ENCODE measurements at regions not wholly inside any gene's neighbourhood (a gene's known extent, or its start where the extent isn't known, plus 50 kb on each side); places are given as distances from the start of the nearest gene placed in this dataset.
"Not testable (repeated sequence)": the region's sequence is repeated elsewhere in the genome, so short reads cannot be mapped to it uniquely, and the experiment has no call there.

DNA sequence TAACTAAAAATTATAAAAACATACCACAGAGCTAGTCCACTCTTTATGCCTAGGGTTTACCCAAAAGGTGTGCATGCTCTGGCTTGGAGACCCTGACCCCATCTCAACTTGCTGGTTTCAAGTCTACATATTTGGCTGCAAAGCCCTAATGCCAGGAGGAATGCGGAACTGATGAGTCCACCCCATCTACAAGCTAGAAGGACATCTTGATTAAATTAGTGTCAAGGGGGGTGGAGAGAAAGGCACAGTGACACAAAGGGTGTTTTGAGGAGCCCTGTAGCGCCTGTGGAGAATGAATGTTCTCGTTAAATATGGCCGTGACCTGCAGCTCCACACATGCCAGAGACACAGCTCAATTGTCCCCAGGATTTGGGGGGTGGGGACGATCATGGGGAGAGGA is 104.1 kb upstream of the IKBKE start:
- DNase-seq: not testable (repeated sequence)

DNA sequence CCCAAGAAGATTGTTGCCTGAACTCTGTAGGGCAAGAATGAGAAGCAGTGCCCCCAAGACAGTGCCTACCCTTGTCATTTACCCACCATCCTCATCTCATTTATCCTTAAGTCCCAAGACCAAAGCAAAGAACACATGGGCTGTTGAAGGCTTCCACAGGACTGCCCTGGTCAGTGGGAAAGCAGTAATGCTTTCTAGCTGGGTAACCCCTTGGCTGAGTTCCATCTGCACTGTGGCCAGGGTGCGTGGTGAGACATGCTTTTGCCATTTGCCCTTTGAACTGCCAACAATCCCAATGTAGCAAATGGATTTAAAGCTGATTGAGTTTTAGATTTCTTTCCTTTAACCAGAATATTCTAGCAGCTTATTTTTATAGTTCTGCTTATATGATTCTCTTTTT is 103.5 kb upstream of the IKBKE start:
- DNase-seq: not testable (repeated sequence)

DNA sequence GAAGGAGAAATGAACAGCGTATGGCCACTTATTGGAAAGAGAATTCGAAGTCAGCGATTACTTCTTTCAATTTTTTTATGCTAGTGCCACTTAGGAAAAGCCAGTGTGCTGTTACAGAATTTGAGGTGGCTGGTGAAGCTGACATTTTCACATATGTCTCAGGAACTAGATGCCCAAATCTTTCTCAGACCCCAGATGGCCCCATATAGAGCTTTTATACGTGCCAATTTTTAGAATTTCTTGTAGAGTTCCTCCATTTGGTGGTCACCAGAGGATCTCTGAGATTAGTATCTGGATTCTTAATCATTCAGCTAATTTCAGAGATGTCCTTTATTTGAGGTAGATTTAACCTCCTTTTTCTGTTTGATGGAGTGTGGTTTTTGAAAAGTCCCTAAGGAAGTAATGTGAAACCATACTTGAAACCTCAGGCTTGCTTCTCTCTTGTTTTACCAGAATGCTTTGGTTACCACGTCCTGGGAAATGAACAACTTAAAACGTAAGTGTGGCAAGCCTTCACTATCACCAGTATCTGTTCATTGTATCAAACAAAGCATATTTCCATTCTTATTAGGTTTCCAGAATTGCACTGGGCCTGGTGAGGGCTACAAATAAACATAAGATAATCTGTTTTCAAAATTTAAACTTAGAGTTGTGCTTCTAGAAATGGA is 102.2 kb upstream of the IKBKE start:
- DNase-seq: not testable (repeated sequence)

- DNase-seq: not testable (repeated sequence)
These were observed 95.6 kb upstream of the IKBKE start for GRCh38 chr1:206374725-206375124.

- not testable (repeated sequence) for DNase-seq
These were observed 94.7 kb upstream of the IKBKE start for GRCh38 chr1:206375552-206375951.

DNA sequence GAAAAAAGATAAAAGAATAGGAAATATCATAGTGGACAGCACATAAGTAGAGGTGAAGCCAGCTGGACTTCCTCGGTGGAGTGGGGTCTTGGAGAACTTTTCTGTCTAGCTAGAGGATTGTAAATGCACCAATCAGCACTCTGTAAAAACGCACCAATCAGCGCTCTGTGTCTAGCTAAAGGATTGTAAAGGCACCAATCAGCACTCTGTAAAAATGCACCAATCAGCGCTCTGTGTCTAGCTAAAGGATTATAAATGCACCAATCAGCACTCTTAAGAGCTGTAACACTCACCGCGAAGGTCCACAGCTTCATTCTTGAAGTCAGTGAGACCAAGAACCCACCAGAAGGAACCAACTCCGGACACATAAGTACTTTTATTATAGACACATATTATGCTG is 91.8 kb upstream of the IKBKE start:
- not testable (repeated sequence) for DNase-seq

DNA sequence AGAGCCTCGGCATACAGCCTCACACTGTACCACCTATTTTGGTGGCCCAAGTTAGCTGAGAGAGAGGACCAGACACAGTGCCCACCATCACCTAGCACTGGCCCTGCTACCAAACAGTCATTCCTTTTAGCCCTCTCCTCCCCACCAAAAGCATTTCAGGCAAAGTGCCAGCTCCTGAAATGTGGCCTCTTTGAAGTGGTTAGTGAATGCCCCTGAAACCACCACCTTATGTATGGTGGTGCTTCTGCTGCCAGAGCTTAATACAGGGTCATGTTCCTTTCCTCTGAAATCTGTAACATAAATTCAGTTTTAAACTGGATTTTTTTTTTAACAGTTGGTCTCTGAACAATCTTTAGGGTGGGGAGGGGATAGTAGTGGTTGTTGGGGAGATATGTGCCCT is 91.0 kb upstream of the IKBKE start:
- DNase-seq: not testable (repeated sequence)

DNA sequence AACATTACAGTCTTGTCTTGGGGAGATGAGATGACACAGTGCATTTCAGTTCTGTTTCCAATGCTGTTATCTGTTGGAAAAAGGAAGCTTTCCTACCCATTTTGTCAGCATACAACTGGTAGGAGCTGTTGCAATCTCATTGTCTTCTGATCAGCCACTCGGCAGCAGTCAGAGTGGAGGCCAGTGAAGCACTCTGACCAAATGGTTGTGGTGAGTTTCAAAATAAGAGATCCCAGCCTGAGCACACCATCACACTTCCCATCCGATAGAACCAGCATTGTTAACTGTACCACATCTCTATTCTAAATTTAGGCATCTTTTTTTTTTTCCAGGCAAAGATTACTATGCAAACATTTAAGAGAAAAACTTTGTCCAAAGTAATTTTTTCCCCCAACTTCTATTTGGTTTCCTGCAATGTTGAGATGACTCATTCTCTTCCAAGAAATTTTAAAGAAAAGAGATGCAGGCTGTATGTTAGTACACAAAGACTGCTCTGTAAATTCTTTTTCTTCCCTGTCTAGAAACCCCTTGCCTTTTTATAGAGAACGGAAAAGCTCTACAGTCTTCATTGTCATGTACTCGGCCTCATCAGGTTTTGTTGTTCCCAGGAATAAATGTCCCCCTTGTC is 90.0 kb upstream of the IKBKE start:
- not testable (repeated sequence) for DNase-seq

DNA sequence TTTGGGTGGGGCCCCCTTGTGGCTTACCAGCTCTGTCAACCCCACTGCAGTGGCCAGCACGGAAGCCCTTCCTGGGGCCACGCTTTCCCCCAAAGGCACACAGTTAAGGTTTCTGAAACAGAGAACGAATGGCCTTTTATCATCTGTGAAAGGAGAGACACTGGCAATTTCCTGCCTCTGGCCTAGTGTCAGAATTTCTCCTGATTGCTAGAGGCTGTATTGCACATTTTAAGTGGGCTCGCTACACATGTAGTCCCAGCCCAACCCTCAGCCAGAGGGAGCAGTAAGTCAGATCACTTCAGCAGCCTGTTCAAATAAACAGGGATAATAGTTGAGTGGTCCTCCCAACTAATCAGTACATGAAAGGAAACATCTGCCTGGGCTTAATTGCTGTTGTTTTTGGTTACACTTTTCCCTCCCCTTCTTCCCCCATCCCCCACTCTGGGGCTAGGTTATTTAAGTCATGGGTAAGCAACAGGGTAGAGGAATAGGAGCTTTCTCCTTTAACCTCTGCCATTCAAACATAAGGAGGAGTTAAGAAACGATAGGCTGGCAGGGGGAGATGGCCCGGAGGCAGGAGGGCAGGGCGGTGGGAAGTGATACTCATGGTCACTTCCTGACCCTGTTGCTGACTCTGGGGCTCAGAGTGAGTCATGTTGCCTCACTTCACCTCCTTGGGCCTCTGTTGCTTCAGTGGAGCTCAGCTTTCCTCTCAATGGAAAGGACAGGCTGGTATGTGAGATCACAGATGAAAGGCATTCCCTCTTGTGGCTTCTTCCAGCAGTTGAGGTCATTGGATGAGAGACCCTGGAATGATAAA is 89.3 kb upstream of the IKBKE start:
- peak; percentile 66 to 90 (median 66) for DNase-seq

- peak in 2 of 3 experiments; percentile 6 to 55 for DNase-seq
These were observed 86.1 kb upstream of the IKBKE start for GRCh38 chr1:206384029-206384807.

GRCh38 chr1:206384891-206385290 is 85.4 kb upstream of the IKBKE start:
- peak in 1 of 3 experiments; percentile 30 for DNase-seq

GRCh38 chr1:206387631-206388030 is 82.6 kb upstream of the IKBKE start:
- DNase-seq: not testable (repeated sequence)

DNA sequence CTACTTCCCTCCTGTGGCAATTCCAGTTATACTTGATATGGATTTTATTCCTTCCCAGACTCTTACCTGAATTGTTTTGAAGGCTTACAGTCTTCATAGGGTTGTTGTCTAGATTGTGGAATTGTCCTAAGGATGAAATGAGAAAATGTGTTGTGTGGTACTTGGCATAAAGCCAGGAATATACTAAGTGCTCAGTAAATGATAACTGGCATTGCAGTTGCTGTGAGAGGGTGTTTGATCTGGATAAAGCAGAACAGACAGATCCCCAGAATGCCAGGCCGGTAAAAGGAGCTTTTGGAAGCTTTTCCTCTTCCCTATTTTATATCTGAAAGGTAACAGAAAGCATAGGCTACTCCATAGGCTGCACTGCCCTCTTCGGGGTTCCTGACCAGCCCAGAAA is 78.4 kb upstream of the IKBKE start:
- DNase-seq: not testable (repeated sequence)

DNA sequence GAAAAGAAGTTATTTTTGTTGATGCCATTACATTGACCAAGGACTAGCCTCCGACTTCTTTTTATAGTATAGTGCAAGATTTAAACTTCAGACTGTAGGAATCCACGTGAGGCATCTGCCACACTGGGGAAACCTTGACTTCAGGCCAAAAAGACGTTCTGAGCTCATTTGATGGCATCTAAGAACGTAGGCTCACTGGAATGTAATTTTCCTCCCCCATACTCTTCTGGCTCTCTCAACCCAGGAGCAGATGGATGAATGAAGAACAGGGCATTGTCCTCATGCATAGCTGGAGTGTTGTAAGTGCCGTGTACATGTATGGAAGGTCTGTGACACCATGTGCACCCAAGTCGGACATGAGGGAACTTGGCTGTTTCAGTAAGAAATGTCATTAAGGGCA is 72.8 kb upstream of the IKBKE start:
- not testable (repeated sequence) for DNase-seq

- not testable (repeated sequence) for DNase-seq
These were observed 72.0 kb upstream of the IKBKE start for GRCh38 chr1:206398261-206398660.

- not testable (repeated sequence) for DNase-seq
These were observed 66.5 kb upstream of the IKBKE start for GRCh38 chr1:206403612-206404307.

DNA sequence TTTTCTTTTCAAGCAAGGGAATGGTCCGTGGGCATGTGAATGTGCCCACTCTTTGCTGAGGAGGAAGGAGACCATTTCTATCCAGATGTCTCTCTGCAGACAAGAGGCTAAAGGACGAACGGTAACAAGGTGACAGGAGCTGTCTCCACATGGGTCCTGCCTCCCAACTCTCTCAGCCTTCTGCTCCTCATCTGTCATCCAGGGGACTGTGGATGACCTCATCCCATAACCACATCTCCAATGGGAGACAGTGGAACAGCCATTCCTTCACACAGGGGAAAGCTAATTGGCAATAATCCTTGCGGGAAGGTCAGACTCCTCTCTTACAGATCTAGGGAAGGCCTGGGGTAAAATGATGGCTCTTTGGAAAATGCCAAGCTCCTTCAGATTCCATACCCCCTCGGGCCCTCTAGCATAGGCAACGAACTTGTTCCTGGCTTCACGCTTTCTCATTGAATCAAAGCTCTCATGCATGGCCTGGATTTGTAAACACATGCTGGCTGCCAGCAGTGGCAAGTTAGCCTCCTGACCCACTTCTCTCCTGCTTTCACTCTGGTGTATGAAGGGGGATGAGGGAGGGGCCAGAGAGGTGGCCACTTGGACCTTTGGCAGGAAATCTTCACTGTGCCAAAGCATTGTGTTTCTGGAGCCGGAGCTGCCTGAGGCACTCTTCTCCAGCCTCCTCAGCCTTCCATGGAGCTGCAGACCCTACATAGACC is 65.8 kb upstream of the IKBKE start:
- DNase-seq: not testable (repeated sequence)

- not testable (repeated sequence) for DNase-seq
These were observed 65.0 kb upstream of the IKBKE start for GRCh38 chr1:206405282-206405681.

DNA sequence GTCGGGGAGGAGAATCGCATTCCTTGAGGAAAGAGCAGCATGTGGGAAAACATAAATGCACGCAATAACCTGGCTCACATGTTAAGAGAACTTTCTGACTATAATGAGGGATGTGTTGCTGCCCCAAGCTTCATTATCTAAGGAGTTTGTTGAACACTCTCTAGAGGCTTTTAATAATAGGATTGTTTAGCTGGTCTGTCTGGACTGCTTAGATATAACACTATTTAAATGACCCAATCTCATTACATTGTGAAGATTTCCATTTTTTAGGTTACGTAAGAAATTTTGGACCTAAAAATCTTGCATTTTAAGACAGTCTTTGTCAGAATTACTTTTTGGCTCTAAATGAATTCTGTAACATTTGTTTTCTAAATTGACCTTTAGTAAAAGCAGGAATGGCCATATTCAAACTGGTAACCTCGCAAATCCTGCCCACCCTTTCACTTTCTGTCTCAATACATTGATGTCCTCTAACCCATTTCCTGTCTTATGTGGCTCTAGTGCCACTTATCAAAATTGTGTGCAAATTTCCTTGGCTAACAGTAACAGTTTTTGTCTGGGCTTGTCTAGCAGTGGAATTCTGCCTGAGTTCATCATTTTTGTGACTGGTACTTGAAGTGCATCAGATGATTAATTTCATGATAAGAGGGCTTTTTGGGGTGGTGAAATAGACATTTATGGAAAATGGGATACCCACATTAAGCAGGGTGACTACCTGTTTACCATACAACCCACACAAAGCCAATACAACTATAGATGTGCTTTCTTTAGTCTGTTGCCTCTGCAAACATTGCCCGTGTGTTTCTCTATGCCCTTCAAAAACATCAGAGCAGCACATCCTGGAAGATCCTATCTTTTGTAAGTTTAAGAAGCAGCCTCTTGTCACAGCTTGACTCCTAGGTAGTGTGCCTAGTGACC is 61.6 kb upstream of the IKBKE start:
- not testable (repeated sequence) for DNase-seq

- no peak for DNase-seq
These were observed 59.0 kb upstream of the IKBKE start for GRCh38 chr1:206411321-206411720.

Measured in NCI-H1417 (cell line).